SK-N-DZ (cell line): ENCODE measurements at regions not wholly inside any gene's neighbourhood (a gene's known extent, or its start where the extent isn't known, plus 50 kb on each side); places are given as distances from the start of the nearest gene placed in this dataset.

ENCODE experiments used
- DNase-seq: peaks from one replicate; pipeline ENCODE4 v3.0.0-alpha.2; 2015; ENCODE audit warnings: low spot score
- small RNA-seq, 2 experiments: library from RNA; depleted of rRNA; stranded (forward); fragments of <200 nt; gene quantifications; one replicate each; pipeline ENCODE3, GENCODE V24; 2014

GRCh38 chr9:107542411-107543157 lies 53.0 kb upstream of the KLF4 start:
- no peak for DNase-seq

DNA sequence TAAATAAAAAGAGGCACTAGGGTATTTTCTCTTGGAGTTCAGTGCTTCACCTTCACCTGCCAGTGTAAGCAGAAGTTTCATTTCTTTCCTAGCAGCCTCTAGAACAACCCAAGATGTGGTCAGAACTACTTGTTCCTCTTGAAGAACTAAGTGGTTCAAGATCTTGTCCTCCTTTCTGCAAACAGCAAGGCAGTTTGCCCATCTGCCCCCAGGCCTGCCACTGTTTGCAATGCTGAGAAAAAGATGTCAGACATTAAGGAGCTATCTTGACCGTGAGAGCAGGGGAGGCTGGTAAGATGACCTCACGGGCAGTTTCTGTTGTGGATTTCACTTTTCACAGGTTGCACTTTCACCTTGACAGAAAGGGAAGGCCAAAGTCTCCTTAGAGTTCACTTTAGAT lies 52.0 kb upstream of the KLF4 start:
- DNase-seq = no peak

DNA sequence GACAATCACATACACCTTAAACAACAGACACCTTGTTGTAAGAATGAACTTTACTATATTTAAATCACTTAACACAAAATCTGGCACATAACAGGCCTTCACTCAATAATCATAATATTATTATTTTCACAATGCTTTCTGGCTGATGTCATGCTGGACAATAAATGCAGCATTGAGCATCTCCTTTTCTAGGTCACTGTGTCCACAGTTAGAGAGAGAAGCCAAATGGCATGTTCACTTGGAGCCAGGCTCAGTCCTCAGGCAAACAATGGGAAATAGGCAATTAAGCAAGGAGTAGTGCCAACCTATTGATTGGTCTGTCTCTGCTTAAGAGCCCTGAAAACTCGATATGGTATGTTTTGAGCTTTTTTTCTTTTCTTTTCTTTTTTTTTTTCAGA lies 50.6 kb upstream of the KLF4 start:
- DNase-seq = no peak

GRCh38 chr9:107539427-107540163 lies 50.0 kb upstream of the KLF4 start:
- DNase-seq = no peak

Small RNAs in the stretch of these regions (small RNA-seq; reads per million reads assigned to genes)
- gene RN7SL659P = 0 to 0.04 reads per million in 2 experiments
- 0 reads per million in 2 experiments for gene RNA5SP293
- 0 reads per million in 2 experiments for gene RNU6-1064P
- gene RNU6-996P = 0 reads per million in 2 experiments
